Stimulated activated CD8-positive, alpha-beta memory T cell treated with anti-CD3 and anti-CD28 coated beads, Interleukin-12 subunit alpha, Interleukin-12 subunit beta, amount 100 ng/mL, for 24 hours (primary cell): ENCODE measurements at regions not wholly inside any gene's neighbourhood (a gene's known extent, or its start where the extent isn't known, plus 50 kb on each side); places are given as distances from the start of the nearest gene placed in this dataset.

Experiments
- DNase-seq: peaks from one replicate; pipeline ENCODE4 v3.0.0-alpha.2; 2020; ENCODE audit errors: extremely low read depth

DNA sequence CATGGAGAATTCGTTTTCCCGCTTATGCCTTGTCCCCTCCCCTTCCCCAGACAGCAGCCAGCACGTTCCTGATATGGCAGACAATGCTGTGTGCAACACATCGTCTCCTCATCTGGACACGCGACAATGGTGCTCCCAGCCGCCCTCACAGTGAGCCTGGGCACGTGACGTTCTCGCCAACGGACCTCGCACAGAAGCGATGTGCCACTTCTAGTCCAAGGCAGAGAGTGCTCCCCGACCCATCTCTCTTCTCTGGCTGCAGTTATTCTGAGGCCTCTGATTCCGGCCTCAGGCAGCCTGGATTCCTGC is 505.4 kb downstream of the EIPR1 start:
- no peak for DNase-seq

DNA sequence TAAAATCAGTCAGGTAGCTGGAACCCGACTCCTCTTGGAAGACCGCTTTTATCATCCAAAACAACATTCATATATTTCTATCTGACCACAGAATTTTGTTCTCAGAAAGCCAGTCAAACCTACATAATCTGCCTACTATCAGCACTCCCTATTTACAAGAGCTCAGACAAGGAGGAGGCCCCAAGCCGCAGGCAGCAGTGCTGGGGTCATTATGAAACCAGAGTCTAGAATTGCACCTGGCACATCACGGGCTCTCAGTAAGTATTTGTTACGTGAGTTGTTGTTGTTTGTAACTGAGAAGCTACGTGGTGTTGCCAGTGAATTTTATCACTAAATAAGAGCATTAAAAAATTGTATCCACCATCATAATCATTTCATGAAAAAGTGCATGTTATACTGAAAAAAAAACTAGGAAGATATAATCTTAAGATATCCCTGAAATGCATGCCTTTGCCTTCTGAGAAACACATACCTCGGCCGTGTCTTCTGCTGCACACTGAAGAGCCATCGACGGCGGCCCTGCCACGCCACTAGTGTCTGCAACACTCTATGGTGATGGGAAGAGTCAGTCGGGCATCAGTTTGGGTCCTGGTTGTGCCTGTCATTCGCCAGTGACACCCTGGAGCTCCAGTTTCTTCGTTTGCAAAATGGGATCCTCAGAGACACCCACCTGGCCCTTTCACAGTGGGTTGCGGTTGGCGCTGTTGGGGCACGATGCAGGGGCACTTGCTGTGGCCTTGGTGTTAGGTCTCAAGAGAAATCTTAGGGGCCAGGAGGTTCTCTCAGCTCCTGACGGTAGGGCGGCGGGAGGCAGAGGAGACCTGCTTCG is 505.9 kb downstream of the EIPR1 start:
- no peak for DNase-seq

DNA sequence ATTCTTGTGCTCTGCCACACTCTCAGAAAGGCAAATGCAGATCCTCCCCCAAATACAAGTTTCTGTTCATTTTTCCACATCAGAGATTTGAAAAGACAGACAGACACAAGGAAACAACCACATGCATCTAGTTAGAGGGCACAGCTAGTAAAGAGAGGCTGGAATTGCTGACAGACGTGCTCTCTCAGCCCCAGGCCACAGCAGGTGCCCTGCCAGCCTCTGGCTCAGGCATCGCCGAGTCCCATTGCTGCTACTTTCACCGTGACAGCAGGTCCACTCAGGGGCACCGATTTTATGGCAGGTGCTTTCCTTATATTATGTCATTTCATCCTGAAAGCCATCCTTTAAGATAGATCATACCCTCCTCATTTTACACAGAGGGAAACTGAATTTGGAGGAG is 507.5 kb downstream of the EIPR1 start:
- DNase-seq = no peak

DNA sequence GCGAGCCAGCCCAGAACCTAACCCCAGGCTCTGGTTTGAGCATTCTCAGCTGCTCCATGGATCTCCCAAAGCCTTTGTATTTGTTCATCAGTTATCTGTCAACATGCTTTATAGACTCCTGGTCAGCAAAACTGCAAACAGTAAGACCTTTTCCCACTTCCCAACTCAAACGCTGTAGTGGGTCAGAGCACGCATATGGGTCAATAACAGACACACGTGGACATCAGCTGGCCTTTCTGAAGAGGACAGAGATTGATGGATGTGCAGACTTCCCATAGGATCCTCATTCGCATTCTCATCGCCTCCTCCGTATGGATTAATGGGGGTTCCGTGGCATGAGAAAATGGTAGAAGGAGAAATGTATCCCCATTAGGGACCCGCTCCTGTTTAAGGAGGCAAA is 508.1 kb downstream of the EIPR1 start:
- no peak for DNase-seq

DNA sequence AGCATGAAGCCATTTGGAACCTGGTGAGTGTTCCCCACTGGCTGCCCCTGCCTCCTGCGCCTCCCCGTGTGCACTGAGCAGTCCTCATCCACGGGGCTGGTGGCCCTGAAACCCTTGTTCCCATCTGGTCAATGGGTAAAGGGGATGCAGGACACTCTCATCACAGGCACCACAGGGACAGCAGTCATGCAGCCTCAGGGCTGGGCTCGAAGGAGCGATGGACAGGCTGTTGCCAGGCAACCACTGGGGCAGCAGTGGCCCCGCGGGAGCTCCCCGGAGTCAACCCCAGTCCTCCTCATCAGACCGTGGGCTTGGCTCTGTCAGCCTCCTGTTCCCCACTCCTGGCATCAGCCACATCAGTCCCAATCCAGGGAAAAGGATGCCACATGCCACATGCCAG is 509.5 kb downstream of the EIPR1 start:
- no peak for DNase-seq

DNA sequence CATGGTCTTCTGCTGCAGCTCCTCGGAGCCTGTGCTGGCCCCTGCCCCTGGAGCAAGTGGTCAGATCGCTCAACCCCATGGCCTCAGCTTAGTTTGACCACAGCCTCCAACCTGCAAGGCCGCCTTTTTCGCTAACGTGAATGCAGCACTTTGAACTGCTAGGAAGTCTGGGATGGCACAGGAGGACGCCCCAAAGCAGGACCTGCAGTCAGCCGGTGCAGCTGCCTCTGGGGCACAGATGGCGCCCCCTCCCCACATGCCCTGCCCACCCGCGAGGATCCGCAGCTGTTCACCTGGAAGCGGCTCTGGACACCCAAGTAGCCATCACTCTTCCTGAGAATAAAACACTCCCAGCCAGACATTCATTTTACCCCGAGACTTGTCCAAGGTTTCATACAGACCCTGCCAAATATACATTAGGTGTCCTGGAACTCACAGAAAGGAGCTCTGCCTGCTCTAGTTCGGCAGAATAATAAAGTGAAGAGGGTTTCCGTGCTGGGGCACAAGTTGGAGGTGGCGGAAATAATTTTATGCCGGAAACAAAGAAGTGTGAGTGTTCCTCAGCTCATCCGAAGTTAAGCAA is 510.1 kb downstream of the EIPR1 start:
- no peak for DNase-seq

DNA sequence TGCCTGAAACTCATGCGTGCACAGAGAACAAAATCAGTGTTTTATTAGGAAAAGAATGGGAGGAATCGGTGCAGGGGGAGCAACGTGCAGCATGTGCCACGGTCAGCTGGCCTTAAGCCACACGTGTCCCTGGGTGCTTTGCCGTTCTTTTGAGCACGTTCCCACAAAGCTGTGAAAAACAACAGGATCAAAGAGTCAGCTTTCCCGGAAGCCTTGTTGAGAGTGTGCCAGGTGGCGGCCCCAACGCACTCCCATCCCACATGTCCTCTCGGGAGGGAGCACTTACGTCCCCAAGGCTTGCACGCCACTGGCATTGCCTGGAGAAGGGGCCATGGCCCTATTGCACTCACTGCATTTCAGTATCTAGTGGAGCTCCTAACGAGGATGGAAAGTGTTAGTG is 511.2 kb downstream of the EIPR1 start:
- DNase-seq = no peak

DNA sequence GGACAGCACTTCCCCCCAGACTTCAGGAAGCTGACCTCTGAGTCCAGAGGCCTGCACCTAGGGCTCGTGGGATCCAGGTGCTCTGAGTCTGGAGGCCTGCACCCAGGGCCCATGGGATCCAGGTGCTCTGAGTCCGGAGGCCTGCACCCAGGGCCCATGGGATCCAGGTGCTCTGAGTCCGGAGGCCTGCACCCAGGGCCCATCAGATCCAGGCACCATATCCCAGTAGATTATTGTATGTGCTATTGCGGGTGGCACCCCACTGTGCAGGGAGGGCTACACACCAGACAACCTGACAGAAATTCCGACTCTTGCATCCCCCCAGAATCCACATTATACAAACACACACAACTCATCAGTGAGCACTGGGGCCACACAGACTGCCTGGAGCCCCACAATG is 515.2 kb downstream of the EIPR1 start:
- no peak for DNase-seq

DNA sequence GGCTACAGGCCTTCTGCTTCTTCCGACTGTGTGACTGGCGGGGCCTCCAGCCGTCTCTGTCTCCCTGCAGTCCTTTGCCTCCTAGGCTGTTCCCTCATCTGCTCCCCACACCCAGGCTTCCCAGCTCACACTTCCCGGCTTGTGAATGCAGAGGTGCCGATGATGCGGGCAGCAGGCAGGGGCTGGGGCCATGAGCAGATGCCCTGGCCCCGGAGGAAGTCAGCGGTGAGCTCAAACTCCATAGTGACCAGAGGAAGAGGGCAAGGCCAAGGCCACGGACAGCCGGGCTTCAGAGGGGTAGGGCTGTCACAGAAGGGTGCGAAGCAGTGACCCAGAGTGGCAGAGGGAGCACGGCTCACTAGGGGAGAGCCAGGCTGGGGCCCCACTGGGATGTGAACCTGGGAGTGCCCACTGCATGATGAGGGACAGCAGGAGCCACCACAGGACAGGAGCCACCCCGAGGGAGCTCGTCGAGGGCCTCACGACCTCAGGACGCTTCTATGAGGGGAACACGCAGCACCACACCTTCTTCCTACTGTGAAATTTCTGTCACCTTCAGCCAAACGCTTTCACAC is 515.9 kb downstream of the EIPR1 start:
- DNase-seq = no peak

DNA sequence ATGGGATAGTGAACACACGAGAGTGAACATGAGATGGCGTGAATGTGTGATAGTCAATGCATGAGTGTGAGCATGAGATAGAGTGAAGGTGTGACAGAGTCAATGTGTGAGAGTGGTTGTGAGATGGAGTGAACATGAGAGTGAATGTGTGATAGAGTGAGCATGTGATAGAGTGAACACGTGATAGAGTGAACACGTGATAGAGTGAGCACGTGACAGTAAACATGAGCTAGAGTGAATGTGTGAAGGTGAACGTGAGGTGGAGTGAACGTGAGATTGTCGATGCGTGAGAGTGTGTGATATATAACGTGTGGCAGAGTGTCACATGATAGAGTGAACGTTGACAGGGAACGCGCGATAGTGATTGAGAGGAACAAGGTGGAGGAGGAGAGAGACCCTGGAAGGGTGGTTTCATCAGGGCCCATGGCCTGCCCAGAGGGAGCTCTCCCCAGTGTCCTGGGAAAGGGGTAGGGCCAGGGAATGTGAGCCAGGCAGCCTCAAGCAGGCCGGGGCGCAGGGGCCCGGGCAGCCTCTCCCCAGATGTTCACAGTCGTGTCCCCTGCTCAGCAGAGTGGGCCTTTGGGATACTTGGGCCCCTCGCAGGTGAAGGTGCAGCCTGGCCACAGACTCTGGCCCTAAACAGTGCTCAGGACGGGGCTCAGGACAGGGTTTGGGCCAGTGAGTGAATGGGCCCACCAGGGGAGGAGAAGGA is 516.9 kb downstream of the EIPR1 start:
- DNase-seq = no peak

DNA sequence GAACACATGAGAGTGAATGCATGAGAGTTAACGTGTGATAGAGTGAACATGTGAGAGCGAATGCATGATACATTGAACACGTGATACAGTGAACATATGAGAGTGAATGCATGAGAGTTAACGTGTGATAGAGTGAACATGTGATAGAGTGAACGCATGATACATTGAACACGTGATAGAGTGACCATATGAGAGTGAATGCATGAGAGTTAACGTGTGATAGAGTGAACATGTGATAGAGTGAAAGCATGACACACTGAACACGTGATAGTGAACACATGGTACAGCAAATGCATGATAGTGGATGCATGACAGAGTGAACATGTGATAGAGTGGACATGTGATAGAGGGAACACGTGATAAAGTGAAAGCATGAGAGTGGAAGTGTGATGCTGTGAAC is 517.9 kb downstream of the EIPR1 start:
- no peak for DNase-seq

DNA sequence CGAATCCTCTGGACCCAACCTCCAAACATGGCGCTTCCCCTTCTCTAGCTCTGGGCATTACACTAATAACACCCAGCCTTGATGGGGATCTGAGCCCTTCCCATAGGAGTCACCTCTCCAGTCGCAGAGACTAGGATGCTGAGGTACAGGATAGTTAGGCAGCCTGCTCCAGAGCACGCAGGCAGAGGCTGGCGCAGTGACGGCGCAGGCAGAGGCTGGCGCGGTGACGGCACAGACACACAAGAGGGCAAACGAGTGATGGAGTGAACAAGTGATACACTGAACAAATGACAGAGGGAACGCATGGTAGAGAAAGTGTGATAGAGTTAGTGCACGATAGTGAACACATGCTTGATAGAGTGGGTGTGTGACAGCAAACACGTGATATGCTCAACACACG is 518.5 kb downstream of the EIPR1 start:
- no peak for DNase-seq

DNA sequence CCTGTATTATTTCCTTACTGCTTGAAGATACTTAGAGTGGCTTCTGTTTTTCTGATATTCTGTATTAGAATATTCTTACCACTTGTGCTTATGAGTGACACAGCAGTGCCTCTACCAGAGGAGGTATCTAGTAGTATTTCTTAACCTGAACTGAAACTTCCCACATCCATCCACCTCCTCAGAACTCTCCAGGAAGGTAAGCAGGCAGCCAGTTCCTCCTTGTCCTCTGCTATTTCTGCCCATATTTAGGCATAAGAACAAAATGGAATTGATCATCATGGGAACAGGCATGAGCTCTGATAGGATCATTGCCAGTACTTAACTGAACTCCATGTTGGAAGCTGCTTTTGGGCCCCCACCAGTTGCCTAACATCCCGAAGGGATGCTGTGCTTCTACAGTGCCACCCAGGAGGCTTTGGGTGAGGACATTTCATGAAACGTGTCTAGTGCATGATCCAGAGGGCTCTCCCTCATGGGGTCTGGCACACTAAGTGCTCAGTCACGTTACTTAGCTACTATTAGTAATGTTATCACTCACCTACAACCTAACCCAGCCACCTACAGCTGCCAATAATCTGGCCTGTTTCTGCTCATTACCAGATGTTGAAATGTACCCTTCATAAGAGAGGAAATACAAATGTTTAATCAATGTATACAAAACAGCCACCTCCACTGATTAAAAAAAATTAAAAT is 520.7 kb downstream of the EIPR1 start:
- DNase-seq = no peak

DNA sequence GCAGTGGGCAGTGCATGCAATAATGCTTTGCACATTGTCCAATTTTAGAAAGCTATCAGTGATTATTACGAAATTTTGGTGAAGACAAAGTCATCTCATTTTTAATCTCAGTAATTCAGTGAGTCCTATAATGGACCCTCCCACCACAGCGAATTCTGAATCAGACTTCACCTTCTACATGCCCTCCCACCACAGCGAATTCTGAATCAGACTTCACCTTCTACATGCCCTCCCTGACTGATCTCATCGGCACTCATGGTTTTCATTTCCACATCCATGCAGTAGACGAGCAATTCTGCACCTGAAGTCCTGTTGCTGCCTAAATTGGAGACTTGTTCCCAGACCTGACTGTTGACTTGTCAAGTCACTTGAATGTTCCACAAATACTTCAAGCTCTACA is 522.3 kb downstream of the EIPR1 start:
- no peak for DNase-seq

DNA sequence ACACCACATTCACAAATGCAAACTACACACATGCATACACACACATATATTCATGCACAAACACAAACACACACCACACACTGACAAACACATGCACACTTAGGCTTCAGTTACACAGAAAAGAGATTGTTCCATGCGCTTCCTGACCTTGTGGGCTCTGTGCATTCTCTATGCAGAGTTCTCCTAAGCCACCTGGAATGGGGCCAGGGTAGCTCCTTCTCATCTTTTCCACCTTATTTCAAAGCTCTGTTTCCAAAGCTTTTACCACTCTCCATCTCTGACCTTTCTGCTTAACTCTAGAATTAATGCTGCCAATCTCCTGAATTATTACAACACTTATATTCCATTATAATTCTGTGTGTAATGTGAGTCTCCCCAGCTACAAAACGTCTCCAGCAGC is 522.3 kb upstream of the MYT1L start:
- no peak for DNase-seq

DNA sequence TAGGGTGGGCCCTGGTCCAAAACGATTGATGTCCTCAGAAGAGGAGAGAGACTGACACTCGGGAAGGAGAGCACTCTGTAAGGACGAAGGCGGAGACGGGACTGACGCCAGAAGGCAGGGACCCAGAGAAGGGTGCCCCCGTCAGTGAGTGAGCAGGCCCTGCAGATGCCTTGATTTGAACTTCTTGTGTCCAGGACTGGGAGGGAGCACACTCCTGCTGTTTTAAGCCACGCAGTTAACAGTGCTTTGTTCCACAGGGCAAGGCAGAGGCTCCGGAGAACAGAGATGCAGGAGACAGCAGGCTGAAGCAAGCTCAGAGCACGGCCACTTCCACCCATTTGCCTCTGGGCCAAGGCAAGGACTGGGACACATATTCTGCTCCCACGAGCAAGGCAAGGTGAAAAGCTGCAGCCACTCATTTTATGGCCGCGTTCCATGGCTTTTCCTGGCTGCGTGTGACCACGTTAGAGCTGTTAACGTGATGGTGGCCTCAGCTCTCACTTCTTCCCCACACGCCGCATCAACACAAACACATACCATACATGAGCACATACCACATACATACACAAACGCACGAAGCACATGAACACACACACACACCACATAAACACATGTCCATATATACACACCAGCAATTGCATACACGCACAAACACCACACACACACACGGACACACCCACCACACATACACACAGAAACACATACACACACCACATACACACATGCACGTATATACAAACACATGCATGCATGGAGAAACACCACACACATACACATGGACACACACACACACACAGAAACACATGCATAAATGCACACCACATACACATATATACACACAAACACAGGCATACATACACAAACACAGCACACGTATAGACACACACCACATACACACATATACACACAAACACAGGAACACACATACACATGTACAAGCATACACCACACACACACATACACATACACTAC is 521.0 kb upstream of the MYT1L start:
- no peak for DNase-seq

DNA sequence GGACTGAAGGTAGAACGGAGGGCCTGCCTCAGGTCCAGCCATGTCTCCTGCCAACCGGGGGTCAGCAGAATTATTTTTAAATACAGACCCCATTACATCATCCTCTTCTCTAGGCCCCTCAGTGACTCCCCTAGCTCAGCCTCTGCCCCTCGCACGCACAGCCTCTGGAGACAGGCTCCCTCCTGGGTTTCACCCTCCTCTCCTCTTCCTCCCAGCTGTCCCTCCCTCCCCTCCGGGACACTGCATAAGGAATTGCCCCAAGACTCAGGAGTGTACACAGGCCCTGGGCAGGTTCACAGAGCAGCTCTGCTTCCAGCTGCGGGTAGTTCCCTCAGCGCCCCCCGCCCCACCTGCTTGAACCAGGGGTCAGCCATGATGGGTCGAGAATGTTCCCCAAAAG is 520.2 kb upstream of the MYT1L start:
- DNase-seq = no peak

DNA sequence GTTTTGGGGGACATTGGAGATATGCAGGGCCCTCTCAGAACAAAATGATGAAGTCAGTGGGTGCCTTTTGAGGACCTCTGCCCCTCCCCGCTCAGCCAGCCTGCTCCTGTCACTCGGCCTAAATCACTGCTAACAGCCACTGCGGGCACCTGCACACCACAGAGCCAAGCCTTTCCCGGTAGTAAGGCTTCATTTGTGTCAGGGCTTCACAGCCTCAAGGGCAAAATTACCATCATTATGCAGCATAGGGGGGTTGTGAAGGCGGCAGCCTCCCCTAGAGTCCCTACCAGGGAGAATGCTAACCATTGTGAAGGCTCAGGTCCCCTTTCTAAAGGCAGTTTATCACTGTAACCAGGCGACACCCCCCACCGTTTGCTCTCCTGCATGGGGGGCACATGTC is 519.8 kb upstream of the MYT1L start:
- DNase-seq = no peak

DNA sequence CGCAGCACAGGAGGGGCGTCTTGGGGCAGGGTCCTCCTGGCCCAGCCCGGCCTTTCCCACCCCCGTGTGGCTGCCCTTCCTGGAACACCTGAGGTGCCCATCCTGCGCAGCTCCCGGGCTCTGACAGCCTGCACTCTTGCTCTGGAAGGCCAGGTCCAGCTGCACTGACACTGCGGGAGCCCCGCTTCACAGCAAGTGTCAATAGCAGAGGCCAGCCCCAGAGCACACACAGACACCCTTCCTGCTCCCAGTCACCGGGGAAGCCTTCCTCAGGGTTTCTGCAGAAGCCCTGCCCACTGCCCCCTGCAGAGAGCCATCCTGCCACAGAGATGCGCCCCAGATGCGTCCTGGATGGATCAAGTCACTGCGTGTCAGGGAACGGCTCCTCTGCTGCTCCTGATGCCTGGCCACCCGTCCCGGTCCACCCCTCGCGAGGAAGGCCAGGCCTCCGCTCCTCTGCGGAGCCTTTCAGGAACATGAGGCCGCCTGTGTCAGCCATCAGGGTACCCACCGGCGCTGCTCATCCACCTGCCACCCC is 519.2 kb upstream of the MYT1L start:
- no peak for DNase-seq

DNA sequence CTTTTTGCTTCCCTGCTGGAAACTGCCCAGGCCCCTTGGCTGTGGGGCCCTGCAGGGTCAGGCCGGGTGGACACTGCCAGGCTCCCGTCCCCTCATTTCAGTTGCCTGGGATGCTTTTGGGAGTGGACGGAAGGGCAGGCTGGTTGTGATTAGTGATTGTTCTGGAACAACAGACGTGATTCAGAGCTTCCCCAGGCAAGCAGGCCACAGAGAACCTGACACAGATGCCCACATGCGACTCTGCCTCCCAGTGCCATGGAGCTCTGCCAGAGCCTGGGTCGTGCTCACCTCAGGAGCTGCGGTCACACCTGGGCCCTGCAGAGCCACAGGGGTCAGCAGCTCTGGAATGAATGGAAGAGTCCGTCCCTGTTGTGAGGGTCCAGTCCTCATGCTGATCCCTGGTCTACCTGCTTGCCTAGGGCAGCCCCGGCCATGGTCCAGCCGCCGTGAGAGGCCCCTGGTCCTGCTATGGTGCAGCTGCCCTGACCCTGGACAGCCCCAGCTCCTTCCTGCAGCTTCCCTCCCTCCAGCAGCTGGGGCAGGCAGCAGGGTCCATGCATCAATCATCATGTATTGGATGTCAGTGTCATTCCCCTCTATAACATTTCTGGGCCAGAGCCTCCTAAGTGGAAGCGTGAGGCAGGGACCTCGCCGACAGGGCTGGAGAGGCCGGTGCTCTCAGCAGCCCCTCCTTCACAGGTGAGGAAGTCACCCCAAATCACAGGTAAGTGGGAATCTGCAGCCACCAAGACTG is 518.6 kb upstream of the MYT1L start:
- DNase-seq = no peak
